ENCODE measurements at regions not wholly inside any gene's neighbourhood (a gene's known extent, or its start where the extent isn't known, plus 50 kb on each side); places are given as distances from the start of the nearest gene placed in this dataset.

- no peaks in the 10 kb centered on the region for H3K9me3 Mint-ChIP-seq
- ChIA-PET CTCF (no interaction called here), POLR2A (no interaction called here)
- H3K4me1 Mint-ChIP-seq: no peaks in the 10 kb centered on the region
- no peak overlapping the region for H3K4me3 Mint-ChIP-seq
- H3K27me3 Mint-ChIP-seq: peaks cover 3% of the 10 kb centered on the region
- no peak for DNase-seq
- H3K36me3 Mint-ChIP-seq (ENCODE audit: low read depth): no peaks in the 10 kb centered on the region
- no peak overlapping the region for H3K27ac Mint-ChIP-seq
These were observed 128.9 kb upstream of the DCLK2 start for GRCh38 chr4:149949381-149949780.

GRCh38 chr4:149951152-149951900 is 126.9 kb upstream of the DCLK2 start:
- Mint-ChIP-seq H3K27me3 (peaks cover 5% of the 10 kb centered on the region), H3K9me3 (no peaks in the 10 kb centered on the region), H3K36me3 (ENCODE audit: low read depth) (no peaks in the 10 kb centered on the region), H3K4me1 (no peaks in the 10 kb centered on the region), H3K27ac (no peak overlapping the region), H3K4me3 (no peak overlapping the region)
- no peak for DNase-seq
- ChIA-PET CTCF (interaction anchor here (1.1 kb wide), 1 partner anchor 21 kb away, joined by 3 read pairs; no protein-coding TSS in a partner anchor), POLR2A (no interaction called here)

GRCh38 chr4:149952101-149952500 is 126.1 kb upstream of the DCLK2 start:
- no peak for DNase-seq
- no peak overlapping the region for H3K4me3 Mint-ChIP-seq
- POLR2A ChIA-PET: no interaction called here
- peaks cover 5% of the 10 kb centered on the region for H3K27me3 Mint-ChIP-seq
- no peaks in the 10 kb centered on the region for H3K9me3 Mint-ChIP-seq
- no peaks in the 10 kb centered on the region for H3K4me1 Mint-ChIP-seq
- no peak overlapping the region for H3K27ac Mint-ChIP-seq
- no peaks in the 10 kb centered on the region for H3K36me3 Mint-ChIP-seq (ENCODE audit: low read depth)
- CTCF ChIA-PET: no interaction called here

GRCh38 chr4:149952716-149953115 is 125.5 kb upstream of the DCLK2 start:
- H3K4me3 Mint-ChIP-seq: no peak overlapping the region
- H3K9me3 Mint-ChIP-seq: no peaks in the 10 kb centered on the region
- no peak overlapping the region for H3K27ac Mint-ChIP-seq
- peaks cover 5% of the 10 kb centered on the region for H3K27me3 Mint-ChIP-seq
- POLR2A ChIA-PET: no interaction called here
- CTCF ChIA-PET: no interaction called here
- no peaks in the 10 kb centered on the region for H3K4me1 Mint-ChIP-seq
- no peaks in the 10 kb centered on the region for H3K36me3 Mint-ChIP-seq (ENCODE audit: low read depth)
- DNase-seq: no peak

GRCh38 chr4:149955780-149956390 is 122.4 kb upstream of the DCLK2 start:
- Mint-ChIP-seq H3K9me3 (no peaks in the 10 kb centered on the region), H3K36me3 (ENCODE audit: low read depth) (no peaks in the 10 kb centered on the region), H3K4me1 (no peaks in the 10 kb centered on the region), H3K27ac (no peak overlapping the region), H3K27me3 (peaks cover 11% of the 10 kb centered on the region), H3K4me3 (no peak overlapping the region)
- no peak for DNase-seq
- CTCF ChIA-PET: interaction anchor here (0.9 kb wide), 1 partner anchor 10 kb away, joined by 4 read pairs; no protein-coding TSS in a partner anchor
- POLR2A ChIA-PET: no interaction called here

- Mint-ChIP-seq H3K36me3 (ENCODE audit: low read depth) (no peaks in the 10 kb centered on the region), H3K27ac (no peak overlapping the region), H3K4me3 (no peak overlapping the region), H3K9me3 (no peaks in the 10 kb centered on the region), H3K27me3 (peaks cover 10% of the 10 kb centered on the region), H3K4me1 (no peaks in the 10 kb centered on the region)
- ChIA-PET POLR2A (no interaction called here), CTCF (interaction anchor here (0.6 kb wide), 1 partner anchor 126 kb away, joined by 3 read pairs; no protein-coding TSS in a partner anchor)
- no peak for DNase-seq
These were observed 121.6 kb upstream of the DCLK2 start for GRCh38 chr4:149956678-149957077.

GRCh38 chr4:149961876-149962597 is 116.2 kb upstream of the DCLK2 start:
- Mint-ChIP-seq H3K4me1 (no peaks in the 10 kb centered on the region), H3K4me3 (no peak overlapping the region), H3K27me3 (peaks cover 19% of the 10 kb centered on the region), H3K9me3 (no peaks in the 10 kb centered on the region), H3K36me3 (ENCODE audit: low read depth) (no peaks in the 10 kb centered on the region), H3K27ac (no peak overlapping the region)
- ChIA-PET POLR2A (no interaction called here), CTCF (no interaction called here)
- DNase-seq: no peak

GRCh38 chr4:149964001-149964796 is 114.0 kb upstream of the DCLK2 start:
- H3K4me1 Mint-ChIP-seq: no peaks in the 10 kb centered on the region
- no peak for DNase-seq
- no peaks in the 10 kb centered on the region for H3K9me3 Mint-ChIP-seq
- CTCF ChIA-PET: no interaction called here
- H3K4me3 Mint-ChIP-seq: no peak overlapping the region
- H3K27ac Mint-ChIP-seq: no peak overlapping the region
- H3K36me3 Mint-ChIP-seq (ENCODE audit: low read depth): no peaks in the 10 kb centered on the region
- H3K27me3 Mint-ChIP-seq: peaks cover 19% of the 10 kb centered on the region
- POLR2A ChIA-PET: no interaction called here

- no peaks in the 10 kb centered on the region for H3K4me1 Mint-ChIP-seq
- H3K27me3 Mint-ChIP-seq: peaks cover 19% of the 10 kb centered on the region
- H3K36me3 Mint-ChIP-seq (ENCODE audit: low read depth): no peaks in the 10 kb centered on the region
- no peak overlapping the region for H3K4me3 Mint-ChIP-seq
- no peak for DNase-seq
- H3K9me3 Mint-ChIP-seq: no peaks in the 10 kb centered on the region
- POLR2A ChIA-PET: no interaction called here
- H3K27ac Mint-ChIP-seq: no peak overlapping the region
- CTCF ChIA-PET: interaction anchor here (0.8 kb wide), 1 partner anchor 10 kb away, joined by 4 read pairs; no protein-coding TSS in a partner anchor
These were observed 113.0 kb upstream of the DCLK2 start for GRCh38 chr4:149965206-149965605.

- no peaks in the 10 kb centered on the region for H3K36me3 Mint-ChIP-seq (ENCODE audit: low read depth)
- no peaks in the 10 kb centered on the region for H3K9me3 Mint-ChIP-seq
- CTCF ChIA-PET: no interaction called here
- no peak overlapping the region for H3K4me3 Mint-ChIP-seq
- no peaks in the 10 kb centered on the region for H3K4me1 Mint-ChIP-seq
- DNase-seq: no peak
- POLR2A ChIA-PET: no interaction called here
- peaks cover 28% of the 10 kb centered on the region for H3K27me3 Mint-ChIP-seq
- no peak overlapping the region for H3K27ac Mint-ChIP-seq
These were observed 105.8 kb upstream of the DCLK2 start for GRCh38 chr4:149972407-149972806.

GRCh38 chr4:149973181-149973580 is 105.1 kb upstream of the DCLK2 start:
- Mint-ChIP-seq H3K27me3 (peaks cover 28% of the 10 kb centered on the region), H3K36me3 (ENCODE audit: low read depth) (no peaks in the 10 kb centered on the region), H3K9me3 (no peaks in the 10 kb centered on the region), H3K4me3 (no peak overlapping the region), H3K27ac (no peak overlapping the region), H3K4me1 (no peaks in the 10 kb centered on the region)
- CTCF ChIA-PET: no interaction called here
- POLR2A ChIA-PET: no interaction called here
- DNase-seq: no peak

- H3K4me3 Mint-ChIP-seq: no peak overlapping the region
- H3K27me3 Mint-ChIP-seq: peaks cover 30% of the 10 kb centered on the region
- DNase-seq: no peak
- no peaks in the 10 kb centered on the region for H3K9me3 Mint-ChIP-seq
- no peaks in the 10 kb centered on the region for H3K36me3 Mint-ChIP-seq (ENCODE audit: low read depth)
- no peaks in the 10 kb centered on the region for H3K4me1 Mint-ChIP-seq
- CTCF ChIA-PET: no interaction called here
- H3K27ac Mint-ChIP-seq: no peak overlapping the region
- POLR2A ChIA-PET: no interaction called here
These were observed 103.1 kb upstream of the DCLK2 start for GRCh38 chr4:149975172-149975571.

- POLR2A ChIA-PET: no interaction called here
- no peak overlapping the region for H3K27ac Mint-ChIP-seq
- H3K4me3 Mint-ChIP-seq: no peak overlapping the region
- no peak for DNase-seq
- H3K27me3 Mint-ChIP-seq: peaks cover 15% of the 10 kb centered on the region
- peaks cover 2% of the 10 kb centered on the region for H3K9me3 Mint-ChIP-seq
- peaks cover 3% of the 10 kb centered on the region for H3K4me1 Mint-ChIP-seq
- H3K36me3 Mint-ChIP-seq (ENCODE audit: low read depth): no peaks in the 10 kb centered on the region
- CTCF ChIA-PET: no interaction called here
These were observed 98.0 kb upstream of the DCLK2 start for GRCh38 chr4:149980121-149980682.
